ENCODE measurements at regions not wholly inside any gene's neighbourhood (a gene's known extent, or its start where the extent isn't known, plus 50 kb on each side); places are given as distances from the start of the nearest gene placed in this dataset.

DNA sequence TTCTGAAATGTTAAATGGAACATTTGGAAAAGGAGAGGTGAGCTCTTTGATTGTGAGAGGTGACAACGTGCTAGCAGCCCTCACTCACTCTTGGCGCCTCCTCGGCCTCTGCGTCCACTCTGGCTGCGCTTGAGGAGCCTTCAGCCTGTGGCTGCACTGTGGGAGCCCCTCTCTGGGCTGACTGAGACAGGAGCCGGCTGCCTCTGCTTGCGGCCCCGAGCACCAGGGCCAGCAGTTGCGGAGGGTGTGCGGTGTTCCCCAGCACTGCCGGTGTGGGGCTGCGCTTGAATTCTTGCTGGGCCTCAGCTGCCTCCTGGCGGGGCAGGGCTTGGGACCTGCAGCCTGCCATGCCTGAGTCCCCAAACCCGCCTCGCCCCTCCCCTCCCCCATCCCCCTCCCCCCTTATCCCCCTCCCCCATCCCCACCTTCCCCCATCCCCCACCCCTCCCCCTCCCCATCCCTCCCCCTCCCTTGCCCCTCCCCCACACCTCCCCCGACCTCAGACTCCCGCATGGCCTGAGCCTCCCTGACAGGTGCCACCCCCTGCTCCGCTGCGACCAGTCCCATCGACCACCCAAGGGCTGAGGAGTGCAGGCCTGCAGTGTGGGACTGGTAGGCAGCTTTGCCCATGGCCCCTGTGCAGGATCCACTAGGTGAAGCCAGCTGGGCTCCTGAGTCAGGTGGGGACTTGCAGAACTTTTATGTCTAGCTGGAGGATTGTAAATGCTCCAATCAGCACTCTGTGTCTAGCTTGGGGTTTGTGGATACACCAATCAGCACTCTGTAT, 411.0 kb downstream of the OLFM4 start (continued):
- TF ChIP-seq BACH1 (IDR thresholded peaks at IDR 0.05; ENCODE audit: low read length) (no peak), BRCA1 (IDR thresholded peaks at IDR 0.05; ENCODE audit: low read depth, low read length) (no peak)
